ENCODE measurements at regions not wholly inside any gene's neighbourhood (a gene's known extent, or its start where the extent isn't known, plus 50 kb on each side); places are given as distances from the start of the nearest gene placed in this dataset.

DNA sequence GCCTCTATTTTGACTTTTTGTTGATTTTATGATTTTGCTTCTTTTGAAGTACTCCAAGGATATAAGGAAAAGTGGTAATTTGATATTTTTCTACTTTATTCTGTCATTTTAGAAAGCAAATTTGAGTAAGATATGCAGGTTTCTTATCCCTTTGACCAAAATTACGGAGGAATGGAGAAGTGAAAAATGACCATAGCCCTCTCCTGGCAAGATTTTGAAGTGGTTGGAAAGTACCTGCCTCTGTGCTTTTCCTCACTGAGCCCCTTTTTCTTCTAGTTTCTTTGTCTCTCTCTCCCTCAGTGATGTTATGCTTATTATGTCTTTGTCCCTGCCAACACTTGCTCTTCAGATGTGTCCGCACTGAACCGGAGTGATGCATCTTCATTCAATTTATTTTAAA, 898.1 kb downstream of the EPHA4 start:
- H3K9me3 ChIP-seq (ENCODE audit: low read length) = no peaks in the 10 kb centered on the region
- H3K27ac ChIP-seq (ENCODE audit: low read depth, low read length) = no peak overlapping the region
- no peak overlapping the region for H3K4me3 ChIP-seq (ENCODE audit: low read depth in 1 of 2, low read length in 2 of 2)
- no peak overlapping the region for H3K9ac ChIP-seq (ENCODE audit: low read length)
- no peaks in the 10 kb centered on the region for H3K27me3 ChIP-seq (ENCODE audit: control insufficient read depth in 1 of 2, insufficient read depth in 2 of 2, low read length in 2 of 2)
- H3K36me3 ChIP-seq (ENCODE audit: insufficient read depth, low read length) = no peaks in the 10 kb centered on the region
- H3K4me1 ChIP-seq (ENCODE audit: insufficient read depth, low read length) = no peaks in the 10 kb centered on the region

GRCh38 chr2:220676695-220677094, 895.4 kb downstream of the EPHA4 start:
- no peaks in the 10 kb centered on the region for H3K27me3 ChIP-seq (ENCODE audit: control insufficient read depth in 1 of 2, insufficient read depth in 2 of 2, low read length in 2 of 2)

GRCh38 chr2:220678943-220679342, 893.2 kb downstream of the EPHA4 start:
- no peak overlapping the region for H3K4me3 ChIP-seq (ENCODE audit: low read depth in 1 of 2, low read length in 2 of 2)

More at GRCh38 chr2:220676695-220677094, 895.4 kb downstream of the EPHA4 start:
- Histone ChIP-seq H3K27ac (ENCODE audit: low read depth, low read length) (no peak overlapping the region), H3K9me3 (ENCODE audit: low read length) (no peaks in the 10 kb centered on the region), H3K9ac (ENCODE audit: low read length) (no peak overlapping the region), H3K4me1 (ENCODE audit: insufficient read depth, low read length) (no peaks in the 10 kb centered on the region), H3K36me3 (ENCODE audit: insufficient read depth, low read length) (no peaks in the 10 kb centered on the region), H3K4me3 (ENCODE audit: low read depth in 1 of 2, low read length in 2 of 2) (no peak overlapping the region)

GRCh38 chr2:220682616-220683015, 889.5 kb downstream of the EPHA4 start:
- H3K27me3 ChIP-seq (ENCODE audit: control insufficient read depth in 1 of 2, insufficient read depth in 2 of 2, low read length in 2 of 2) = no peaks in the 10 kb centered on the region
- H3K4me1 ChIP-seq (ENCODE audit: insufficient read depth, low read length) = no peaks in the 10 kb centered on the region
- no peak overlapping the region for H3K9ac ChIP-seq (ENCODE audit: low read length)
- no peaks in the 10 kb centered on the region for H3K36me3 ChIP-seq (ENCODE audit: insufficient read depth, low read length)
- H3K4me3 ChIP-seq (ENCODE audit: low read depth in 1 of 2, low read length in 2 of 2) = no peak overlapping the region
- H3K9me3 ChIP-seq (ENCODE audit: low read length) = no peaks in the 10 kb centered on the region
- no peak overlapping the region for H3K27ac ChIP-seq (ENCODE audit: low read depth, low read length)

More at GRCh38 chr2:220678943-220679342, 893.2 kb downstream of the EPHA4 start:
- Histone ChIP-seq H3K9ac (ENCODE audit: low read length) (no peak overlapping the region), H3K4me1 (ENCODE audit: insufficient read depth, low read length) (no peaks in the 10 kb centered on the region), H3K27me3 (ENCODE audit: control insufficient read depth in 1 of 2, insufficient read depth in 2 of 2, low read length in 2 of 2) (no peaks in the 10 kb centered on the region), H3K36me3 (ENCODE audit: insufficient read depth, low read length) (no peaks in the 10 kb centered on the region), H3K9me3 (ENCODE audit: low read length) (no peaks in the 10 kb centered on the region), H3K27ac (ENCODE audit: low read depth, low read length) (no peak overlapping the region)

- no peak overlapping the region for H3K4me3 ChIP-seq (ENCODE audit: low read depth in 1 of 2, low read length in 2 of 2)
- no peaks in the 10 kb centered on the region for H3K9me3 ChIP-seq (ENCODE audit: low read length)
- H3K36me3 ChIP-seq (ENCODE audit: insufficient read depth, low read length) = no peaks in the 10 kb centered on the region
These were observed 888.0 kb downstream of the EPHA4 start for GRCh38 chr2:220684099-220684498.

GRCh38 chr2:220687231-220687843, 884.8 kb downstream of the EPHA4 start:
- Histone ChIP-seq H3K9me3 (ENCODE audit: low read length) (no peaks in the 10 kb centered on the region), H3K4me3 (ENCODE audit: low read depth in 1 of 2, low read length in 2 of 2) (no peak overlapping the region), H3K27ac (ENCODE audit: low read depth, low read length) (no peak overlapping the region), H3K4me1 (ENCODE audit: insufficient read depth, low read length) (no peaks in the 10 kb centered on the region), H3K27me3 (ENCODE audit: control insufficient read depth in 1 of 2, insufficient read depth in 2 of 2, low read length in 2 of 2) (no peaks in the 10 kb centered on the region), H3K9ac (ENCODE audit: low read length) (no peak overlapping the region), H3K36me3 (ENCODE audit: insufficient read depth, low read length) (no peaks in the 10 kb centered on the region)

More at GRCh38 chr2:220684099-220684498, 888.0 kb downstream of the EPHA4 start:
- no peaks in the 10 kb centered on the region for H3K4me1 ChIP-seq (ENCODE audit: insufficient read depth, low read length)
- no peak overlapping the region for H3K9ac ChIP-seq (ENCODE audit: low read length)
- H3K27me3 ChIP-seq (ENCODE audit: control insufficient read depth in 1 of 2, insufficient read depth in 2 of 2, low read length in 2 of 2) = no peaks in the 10 kb centered on the region
- no peak overlapping the region for H3K27ac ChIP-seq (ENCODE audit: low read depth, low read length)

DNA sequence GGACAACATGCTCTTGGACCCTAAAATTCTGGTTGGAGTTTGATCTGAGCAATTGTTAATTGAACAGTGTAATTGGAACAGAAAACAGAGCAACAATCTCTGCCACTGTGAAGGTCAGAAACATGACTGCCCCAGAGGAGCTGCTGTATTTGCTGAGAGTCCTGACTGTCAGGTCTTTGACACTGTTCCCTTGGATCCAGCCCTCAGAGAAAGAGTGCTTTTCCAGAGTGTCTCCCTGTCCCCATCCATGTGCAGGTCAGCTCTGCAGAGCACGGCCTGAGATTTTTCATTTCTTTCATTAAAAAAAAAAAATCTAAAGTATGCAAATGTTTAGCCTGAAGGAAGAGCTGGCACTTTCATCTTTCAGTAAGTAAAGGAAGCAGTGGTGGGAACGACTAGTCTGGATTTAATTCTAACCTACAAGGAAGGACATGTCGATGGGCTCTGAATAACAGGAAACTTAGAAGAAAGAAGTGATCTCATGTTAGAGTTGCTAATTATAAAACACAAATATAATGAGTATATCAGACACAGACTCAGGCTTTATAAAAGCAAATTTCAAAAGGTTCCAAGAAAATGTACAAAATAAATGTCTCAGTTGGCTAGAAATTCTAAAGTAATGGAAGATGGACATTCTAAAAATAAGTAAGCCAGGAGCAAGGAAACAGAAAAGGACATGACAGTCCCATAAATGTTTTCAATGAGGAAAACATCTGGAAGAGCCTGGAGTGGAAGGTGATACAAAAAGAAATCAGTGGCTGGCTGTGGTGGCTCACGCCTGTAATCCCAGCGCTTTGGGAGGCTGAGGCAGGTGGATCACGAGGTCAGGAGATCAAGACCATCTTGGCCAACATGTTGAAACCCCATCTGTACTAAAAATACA, 876.5 kb downstream of the EPHA4 start:
- Histone ChIP-seq H3K4me1 (ENCODE audit: insufficient read depth, low read length) (no peaks in the 10 kb centered on the region), H3K27ac (ENCODE audit: low read depth, low read length) (no peak overlapping the region), H3K36me3 (ENCODE audit: insufficient read depth, low read length) (no peaks in the 10 kb centered on the region), H3K4me3 (ENCODE audit: low read depth in 1 of 2, low read length in 2 of 2) (no peak overlapping the region), H3K27me3 (ENCODE audit: control insufficient read depth in 1 of 2, insufficient read depth in 2 of 2, low read length in 2 of 2) (no peaks in the 10 kb centered on the region), H3K9ac (ENCODE audit: low read length) (no peak overlapping the region), H3K9me3 (ENCODE audit: low read length) (no peaks in the 10 kb centered on the region)

DNA sequence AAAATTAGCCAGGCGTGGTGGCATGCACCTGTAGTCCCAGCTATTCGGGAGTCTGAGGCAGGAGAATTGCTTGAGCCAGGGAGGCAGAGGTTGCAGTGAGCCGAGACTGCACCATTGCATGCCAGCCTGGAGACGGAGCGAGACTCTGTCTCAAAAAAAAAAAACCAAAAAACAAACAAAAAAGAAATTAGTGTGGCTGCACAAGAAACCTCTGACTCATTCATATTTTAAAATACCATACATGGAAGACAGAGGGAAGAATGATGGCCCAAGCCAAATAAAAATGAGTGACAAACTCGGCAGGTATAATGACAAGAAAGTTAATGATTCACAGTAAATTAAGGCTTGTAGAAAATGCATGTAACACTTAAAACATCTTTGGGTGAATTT, 875.8 kb downstream of the EPHA4 start:
- H3K27ac ChIP-seq (ENCODE audit: low read depth, low read length) = no peak overlapping the region

DNA sequence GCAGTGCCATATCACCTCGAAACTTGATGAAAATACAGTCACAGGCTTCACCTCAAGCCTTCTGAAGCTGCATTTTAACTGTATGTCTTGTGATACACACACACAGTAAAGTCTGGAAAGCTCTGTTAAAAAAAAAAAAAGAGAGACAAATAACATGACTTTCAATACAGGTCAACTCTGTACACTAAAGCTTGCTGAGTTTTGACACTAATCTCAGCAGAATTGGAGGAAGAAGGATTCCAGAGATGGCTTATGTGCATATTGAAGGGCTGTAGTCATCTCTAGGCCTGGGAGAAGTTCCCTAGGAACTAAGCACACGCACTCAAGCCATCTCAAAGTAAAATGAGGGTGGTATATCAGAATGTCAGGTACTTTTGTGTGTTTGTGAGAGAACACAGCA, 875.1 kb downstream of the EPHA4 start:
- Histone ChIP-seq H3K4me3 (ENCODE audit: low read depth in 1 of 2, low read length in 2 of 2) (no peak overlapping the region), H3K36me3 (ENCODE audit: insufficient read depth, low read length) (no peaks in the 10 kb centered on the region)

More for the DNA sequence above, 875.8 kb downstream of the EPHA4 start:
- H3K9ac ChIP-seq (ENCODE audit: low read length) = no peak overlapping the region
- no peak overlapping the region for H3K4me3 ChIP-seq (ENCODE audit: low read depth in 1 of 2, low read length in 2 of 2)
- no peaks in the 10 kb centered on the region for H3K4me1 ChIP-seq (ENCODE audit: insufficient read depth, low read length)
- no peaks in the 10 kb centered on the region for H3K27me3 ChIP-seq (ENCODE audit: control insufficient read depth in 1 of 2, insufficient read depth in 2 of 2, low read length in 2 of 2)
- no peaks in the 10 kb centered on the region for H3K9me3 ChIP-seq (ENCODE audit: low read length)
- H3K36me3 ChIP-seq (ENCODE audit: insufficient read depth, low read length) = no peaks in the 10 kb centered on the region

DNA sequence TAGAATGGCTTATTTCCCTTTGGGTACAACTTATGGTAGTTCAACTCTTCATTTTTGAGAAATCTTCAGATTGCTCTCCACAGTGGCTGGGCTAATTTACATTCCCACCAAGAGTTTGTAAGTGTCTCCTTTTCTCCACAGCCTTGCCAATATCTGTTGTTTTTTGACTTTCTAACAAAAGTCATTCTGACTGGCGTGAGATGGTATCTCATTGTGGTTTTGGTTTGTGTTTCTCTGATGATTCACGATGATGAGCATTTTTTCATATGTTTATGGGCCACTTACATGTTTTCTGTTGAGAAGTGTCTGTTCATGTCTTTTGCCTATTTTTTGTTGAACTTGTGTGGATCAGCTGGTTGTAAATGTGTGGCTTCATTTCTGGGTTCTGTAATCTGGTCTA, 871.0 kb downstream of the EPHA4 start:
- Histone ChIP-seq H3K4me3 (ENCODE audit: low read depth in 1 of 2, low read length in 2 of 2) (no peak overlapping the region), H3K27ac (ENCODE audit: low read depth, low read length) (no peak overlapping the region), H3K4me1 (ENCODE audit: insufficient read depth, low read length) (no peaks in the 10 kb centered on the region), H3K36me3 (ENCODE audit: insufficient read depth, low read length) (no peaks in the 10 kb centered on the region), H3K27me3 (ENCODE audit: control insufficient read depth in 1 of 2, insufficient read depth in 2 of 2, low read length in 2 of 2) (no peaks in the 10 kb centered on the region), H3K9ac (ENCODE audit: low read length) (no peak overlapping the region), H3K9me3 (ENCODE audit: low read length) (no peaks in the 10 kb centered on the region)

More for the DNA sequence above, 875.1 kb downstream of the EPHA4 start:
- H3K27ac ChIP-seq (ENCODE audit: low read depth, low read length) = no peak overlapping the region
- no peaks in the 10 kb centered on the region for H3K27me3 ChIP-seq (ENCODE audit: control insufficient read depth in 1 of 2, insufficient read depth in 2 of 2, low read length in 2 of 2)
- H3K9me3 ChIP-seq (ENCODE audit: low read length) = no peaks in the 10 kb centered on the region
- no peak overlapping the region for H3K9ac ChIP-seq (ENCODE audit: low read length)
- no peaks in the 10 kb centered on the region for H3K4me1 ChIP-seq (ENCODE audit: insufficient read depth, low read length)

DNA sequence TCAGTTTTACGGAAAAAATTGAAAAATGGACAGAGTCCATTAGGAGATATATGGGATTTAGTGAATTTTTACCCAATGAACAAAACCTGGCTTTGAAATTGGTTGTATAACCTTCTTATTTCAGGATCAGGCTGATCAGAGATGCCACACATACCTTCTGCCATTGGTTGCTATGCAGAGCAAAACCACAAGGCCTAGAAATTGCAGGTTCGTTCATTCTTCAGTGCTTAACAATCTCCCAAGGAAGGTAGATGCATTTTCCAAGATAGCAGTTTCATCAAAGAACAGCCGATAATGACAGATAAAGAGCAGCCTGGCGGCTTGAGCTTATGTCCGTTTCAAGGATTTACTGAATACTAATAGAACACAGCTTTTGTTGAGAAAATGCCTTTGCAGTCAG, 868.8 kb downstream of the EPHA4 start:
- no peak overlapping the region for H3K4me3 ChIP-seq (ENCODE audit: low read depth in 1 of 2, low read length in 2 of 2)
- H3K4me1 ChIP-seq (ENCODE audit: insufficient read depth, low read length) = no peaks in the 10 kb centered on the region
- H3K27ac ChIP-seq (ENCODE audit: low read depth, low read length) = no peak overlapping the region
- no peak overlapping the region for H3K9ac ChIP-seq (ENCODE audit: low read length)
- H3K27me3 ChIP-seq (ENCODE audit: control insufficient read depth in 1 of 2, insufficient read depth in 2 of 2, low read length in 2 of 2) = no peaks in the 10 kb centered on the region
- H3K9me3 ChIP-seq (ENCODE audit: low read length) = no peaks in the 10 kb centered on the region
- no peaks in the 10 kb centered on the region for H3K36me3 ChIP-seq (ENCODE audit: insufficient read depth, low read length)

Data from muscle layer of colon (tissue), 2 donors.